ENCODE measurements at regions not wholly inside any gene's neighbourhood (a gene's known extent, or its start where the extent isn't known, plus 50 kb on each side); places are given as distances from the start of the nearest gene placed in this dataset.

DNA sequence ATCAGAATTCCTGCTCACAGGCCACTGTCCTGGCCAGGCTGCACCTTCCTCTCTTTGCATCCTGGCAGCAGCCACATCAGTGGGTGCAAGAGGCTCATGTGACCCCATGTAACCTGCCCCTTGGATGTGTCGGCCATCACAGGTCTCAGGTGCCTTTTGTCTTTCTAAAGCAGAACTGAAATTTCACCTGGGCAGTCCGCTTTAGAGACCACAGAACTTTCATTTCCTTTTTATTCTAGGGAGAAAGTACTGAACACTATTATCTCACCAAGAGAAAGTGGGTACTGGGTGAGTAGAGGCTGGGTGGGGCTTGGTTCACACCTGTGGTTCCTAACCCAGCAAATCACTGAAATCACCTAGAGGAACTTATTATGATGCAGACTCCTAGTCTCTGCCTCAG, 51.7 kb upstream of the NUP160 start (continued):
- TF ChIP-seq, protein P1, sequence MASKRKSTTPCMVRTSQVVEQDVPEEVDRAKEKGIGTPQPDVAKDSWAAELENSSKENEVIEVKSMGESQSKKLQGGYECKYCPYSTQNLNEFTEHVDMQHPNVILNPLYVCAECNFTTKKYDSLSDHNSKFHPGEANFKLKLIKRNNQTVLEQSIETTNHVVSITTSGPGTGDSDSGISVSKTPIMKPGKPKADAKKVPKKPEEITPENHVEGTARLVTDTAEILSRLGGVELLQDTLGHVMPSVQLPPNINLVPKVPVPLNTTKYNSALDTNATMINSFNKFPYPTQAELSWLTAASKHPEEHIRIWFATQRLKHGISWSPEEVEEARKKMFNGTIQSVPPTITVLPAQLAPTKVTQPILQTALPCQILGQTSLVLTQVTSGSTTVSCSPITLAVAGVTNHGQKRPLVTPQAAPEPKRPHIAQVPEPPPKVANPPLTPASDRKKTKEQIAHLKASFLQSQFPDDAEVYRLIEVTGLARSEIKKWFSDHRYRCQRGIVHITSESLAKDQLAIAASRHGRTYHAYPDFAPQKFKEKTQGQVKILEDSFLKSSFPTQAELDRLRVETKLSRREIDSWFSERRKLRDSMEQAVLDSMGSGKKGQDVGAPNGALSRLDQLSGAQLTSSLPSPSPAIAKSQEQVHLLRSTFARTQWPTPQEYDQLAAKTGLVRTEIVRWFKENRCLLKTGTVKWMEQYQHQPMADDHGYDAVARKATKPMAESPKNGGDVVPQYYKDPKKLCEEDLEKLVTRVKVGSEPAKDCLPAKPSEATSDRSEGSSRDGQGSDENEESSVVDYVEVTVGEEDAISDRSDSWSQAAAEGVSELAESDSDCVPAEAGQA (IDR thresholded peaks at IDR 0.05; ENCODE audit: low read depth), result no peak
- TF ChIP-seq, protein P1 (CRISPR knock-in tag; IDR thresholded peaks at IDR 0.05; ENCODE audit: borderline replicate concordance), result no peak
- TF ChIP-seq GATAD1 (CRISPR knock-in tag; IDR thresholded peaks at IDR 0.05), result no peak
- TF ChIP-seq, protein P2, sequence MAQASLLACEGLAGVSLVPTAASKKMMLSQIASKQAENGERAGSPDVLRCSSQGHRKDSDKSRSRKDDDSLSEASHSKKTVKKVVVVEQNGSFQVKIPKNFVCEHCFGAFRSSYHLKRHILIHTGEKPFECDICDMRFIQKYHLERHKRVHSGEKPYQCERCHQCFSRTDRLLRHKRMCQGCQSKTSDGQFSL (CRISPR knock-in tag; IDR thresholded peaks at IDR 0.05), result no peak
- TF ChIP-seq ZNF879 (CRISPR knock-in tag; IDR thresholded peaks at IDR 0.05), result no peak

Small RNA genes in the stretch of these regions (small RNA-seq; reads per million reads assigned to genes)
- 0 reads per million in 3 experiments for gene AC023232.1 (ENCODE audit: insufficient read depth in 2 of 3, insufficient read length in 3 of 3, low read depth in 2 of 3, low replicate concordance in 1 of 3)

All from HepG2 (cell line).